ENCODE measurements at regions not wholly inside any gene's neighbourhood (a gene's known extent, or its start where the extent isn't known, plus 50 kb on each side); places are given as distances from the start of the nearest gene placed in this dataset.
"Not testable (repeated sequence)": the region's sequence is repeated elsewhere in the genome, so short reads cannot be mapped to it uniquely, and the experiment has no call there.

DNA sequence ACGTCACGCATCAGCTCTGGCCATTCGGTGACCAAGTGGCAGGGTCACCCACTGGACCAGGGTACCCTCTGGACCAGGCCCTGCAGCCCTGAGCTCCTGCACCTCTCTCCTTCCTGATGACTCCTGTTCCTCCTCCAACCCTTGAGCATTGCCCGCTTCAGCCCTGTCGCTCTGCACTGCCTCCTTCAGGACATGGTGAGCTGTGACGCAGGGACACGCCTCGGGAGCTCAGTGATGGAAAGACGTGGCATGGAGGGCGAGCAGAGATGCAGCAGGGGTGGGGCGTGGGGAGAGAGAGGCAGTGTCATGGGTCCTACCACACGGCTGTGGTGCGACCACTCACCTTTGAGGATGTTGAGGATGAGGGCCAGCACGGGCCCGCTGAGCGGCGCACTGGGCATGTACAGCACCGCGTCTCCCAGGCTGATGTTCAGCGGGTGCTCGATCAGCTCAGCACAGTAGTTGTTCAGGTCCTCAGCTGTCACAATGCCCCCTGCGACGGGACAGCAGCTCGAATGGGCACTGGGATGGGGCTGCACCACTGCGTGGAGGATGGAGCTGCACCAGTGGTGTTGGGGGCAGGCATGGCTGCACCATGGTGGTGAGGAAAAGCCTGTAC is 922.7 kb downstream of the TUBA3C start:
- H2BK20ac ChIP-seq (ENCODE audit: low read length); H3K4me3 ChIP-seq (ENCODE audit: extremely low read depth in 1 of 4, insufficient read depth in 2 of 4, low read depth in 3 of 4, low read length in 4 of 4); H4K91ac ChIP-seq (replicated peaks; ENCODE audit: insufficient read length, low read length); H4K5ac ChIP-seq (ENCODE audit: insufficient read length, low read depth, low read length); H2BK15ac ChIP-seq (ENCODE audit: low read length); H3K14ac ChIP-seq (ENCODE audit: insufficient read length); POLR2A ChIA-PET (ENCODE audit: partially characterized antibody); H3K79me2 ChIP-seq (ENCODE audit: control insufficient read depth in 1 of 2, insufficient read depth in 2 of 2, low read length in 2 of 2); H2BK120ac ChIP-seq (replicated peaks; ENCODE audit: low read depth, low read length); H3K23ac ChIP-seq (ENCODE audit: insufficient read length); H2AK5ac ChIP-seq (ENCODE audit: low read depth, low read length); DNase-seq (ENCODE audit: low read depth in 1 of 2, low spot score in 2 of 2); H2BK5ac ChIP-seq (ENCODE audit: low read depth, low read length); H3K23me2 ChIP-seq (ENCODE audit: low read depth, low read length); H3K27me3 ChIP-seq (replicated peaks in 1 of 4; ENCODE audit: control insufficient read depth in 3 of 4, extremely low read depth in 1 of 4, insufficient read depth in 3 of 4, low read length in 3 of 4); H3K36me3 ChIP-seq (ENCODE audit: control insufficient read depth in 2 of 4, insufficient read depth in 4 of 4, low read length in 3 of 4); H3K4me1 ChIP-seq (replicated peaks in 1 of 4; ENCODE audit: control insufficient read depth in 3 of 4, insufficient read depth in 4 of 4, low read length in 3 of 4); H4K20me1 ChIP-seq (replicated peaks in 1 of 2; ENCODE audit: control insufficient read depth in 1 of 2, insufficient read depth in 2 of 2, low read length in 2 of 2); H3K4me2 ChIP-seq (ENCODE audit: insufficient read depth in 1 of 2, low read depth in 2 of 2, low read length in 2 of 2); H4K8ac ChIP-seq (ENCODE audit: extremely low read depth, insufficient read depth, low read length); CTCF ChIA-PET (ENCODE audit: partially characterized antibody); H2BK12ac ChIP-seq (ENCODE audit: low read depth, low read length); FAIRE-seq; H3K9ac ChIP-seq (replicated peaks in 1 of 4; ENCODE audit: extremely low read depth in 1 of 4, low read depth in 3 of 4, low read length in 3 of 4); H2AFZ ChIP-seq (ENCODE audit: low read length); H3K56ac ChIP-seq (replicated peaks; ENCODE audit: insufficient read length, low read depth, low read length); H3K79me1 ChIP-seq (ENCODE audit: low read depth, low read length); H3K27ac ChIP-seq (ENCODE audit: low read depth, low read length); H3K18ac ChIP-seq (ENCODE audit: extremely low read depth, low read length); H3K4ac ChIP-seq (replicated peaks; ENCODE audit: insufficient read length, low read depth, low read length): not testable (repeated sequence)
- peaks cover 16 to 83% of the 10 kb centered on the region in 2 experiments; a peak in 3 of 4 replicates for H3K9me3 ChIP-seq (ENCODE audit: insufficient read depth in 2 of 2, low read depth in 1 of 2, low read length in 1 of 2)
- 88% methylated on average over 21 of the region's 25 CpGs; no CpG with 5 or more reads in 1 of the 2 experiments for WGBS, 2 experiments (ENCODE audit: extremely low coverage in 1 of 2, insufficient coverage in 1 of 2, insufficient read length in 1 of 2, insufficient replicate concordance in 2 of 2, low coverage in 1 of 2, low lambda C conversion rate in 2 of 2, missing lambda C conversion rate in 1 of 2)

DNA sequence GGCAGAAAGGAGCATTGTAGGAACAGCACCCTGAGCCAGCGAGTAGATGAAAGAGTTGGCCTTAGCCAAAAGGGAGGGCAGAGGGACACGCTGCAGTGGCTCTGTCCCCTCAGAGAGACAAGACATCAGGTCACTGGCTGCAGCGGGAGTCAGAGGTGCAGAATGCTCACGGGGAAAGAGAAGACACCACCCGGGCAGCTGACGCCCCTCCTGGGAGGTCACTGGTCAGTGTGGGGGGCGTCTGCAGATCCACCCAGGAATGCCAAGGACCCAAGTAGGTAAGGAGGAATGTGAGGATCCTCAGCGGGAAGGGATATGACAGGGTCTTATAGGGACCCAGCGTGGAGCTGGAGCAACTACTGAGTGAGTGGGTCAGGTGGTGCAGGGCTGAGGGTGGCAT is 923.9 kb downstream of the TUBA3C start:
- not testable (repeated sequence) for FAIRE-seq

More for the DNA sequence above, 923.9 kb downstream of the TUBA3C start:
- H2BK20ac ChIP-seq (ENCODE audit: low read length); H3K4me3 ChIP-seq (ENCODE audit: extremely low read depth in 1 of 4, insufficient read depth in 2 of 4, low read depth in 3 of 4, low read length in 4 of 4); H2AK5ac ChIP-seq (ENCODE audit: low read depth, low read length); H3K4me1 ChIP-seq (replicated peaks in 1 of 4; ENCODE audit: control insufficient read depth in 3 of 4, insufficient read depth in 4 of 4, low read length in 3 of 4); H2AFZ ChIP-seq (ENCODE audit: low read length); H3K4me2 ChIP-seq (ENCODE audit: insufficient read depth in 1 of 2, low read depth in 2 of 2, low read length in 2 of 2); H2BK120ac ChIP-seq (replicated peaks; ENCODE audit: low read depth, low read length); H3K36me3 ChIP-seq (ENCODE audit: control insufficient read depth in 2 of 4, insufficient read depth in 4 of 4, low read length in 3 of 4); H2BK15ac ChIP-seq (ENCODE audit: low read length); H3K79me2 ChIP-seq (ENCODE audit: control insufficient read depth in 1 of 2, insufficient read depth in 2 of 2, low read length in 2 of 2); H3K56ac ChIP-seq (replicated peaks; ENCODE audit: insufficient read length, low read depth, low read length); CTCF ChIA-PET (ENCODE audit: partially characterized antibody); H2BK12ac ChIP-seq (ENCODE audit: low read depth, low read length); H4K8ac ChIP-seq (ENCODE audit: extremely low read depth, insufficient read depth, low read length); H3K14ac ChIP-seq (ENCODE audit: insufficient read length); H3K9ac ChIP-seq (replicated peaks in 1 of 4; ENCODE audit: extremely low read depth in 1 of 4, low read depth in 3 of 4, low read length in 3 of 4); H2BK5ac ChIP-seq (ENCODE audit: low read depth, low read length); H3K23ac ChIP-seq (ENCODE audit: insufficient read length); H3K27ac ChIP-seq (ENCODE audit: low read depth, low read length); H3K23me2 ChIP-seq (ENCODE audit: low read depth, low read length); H4K91ac ChIP-seq (replicated peaks; ENCODE audit: insufficient read length, low read length); DNase-seq (ENCODE audit: low read depth in 1 of 2, low spot score in 2 of 2); H3K18ac ChIP-seq (ENCODE audit: extremely low read depth, low read length); H3K4ac ChIP-seq (replicated peaks; ENCODE audit: insufficient read length, low read depth, low read length); POLR2A ChIA-PET (ENCODE audit: partially characterized antibody); H4K20me1 ChIP-seq (replicated peaks in 1 of 2; ENCODE audit: control insufficient read depth in 1 of 2, insufficient read depth in 2 of 2, low read length in 2 of 2); H4K5ac ChIP-seq (ENCODE audit: insufficient read length, low read depth, low read length); H3K79me1 ChIP-seq (ENCODE audit: low read depth, low read length); H3K27me3 ChIP-seq (replicated peaks in 1 of 4; ENCODE audit: control insufficient read depth in 3 of 4, extremely low read depth in 1 of 4, insufficient read depth in 3 of 4, low read length in 3 of 4): not testable (repeated sequence)
- H3K9me3 ChIP-seq (ENCODE audit: insufficient read depth in 2 of 2, low read depth in 1 of 2, low read length in 1 of 2): peaks cover 20 to 86% of the 10 kb centered on the region in 2 experiments
- 74% methylated on average over 9 of the region's 9 CpGs; no CpG with 5 or more reads in 1 of the 2 experiments for WGBS, 2 experiments (ENCODE audit: extremely low coverage in 1 of 2, insufficient coverage in 1 of 2, insufficient read length in 1 of 2, insufficient replicate concordance in 2 of 2, low coverage in 1 of 2, low lambda C conversion rate in 2 of 2, missing lambda C conversion rate in 1 of 2)
